ENCODE measurements at regions not wholly inside any gene's neighbourhood (a gene's known extent, or its start where the extent isn't known, plus 50 kb on each side); places are given as distances from the start of the nearest gene placed in this dataset.

DNA sequence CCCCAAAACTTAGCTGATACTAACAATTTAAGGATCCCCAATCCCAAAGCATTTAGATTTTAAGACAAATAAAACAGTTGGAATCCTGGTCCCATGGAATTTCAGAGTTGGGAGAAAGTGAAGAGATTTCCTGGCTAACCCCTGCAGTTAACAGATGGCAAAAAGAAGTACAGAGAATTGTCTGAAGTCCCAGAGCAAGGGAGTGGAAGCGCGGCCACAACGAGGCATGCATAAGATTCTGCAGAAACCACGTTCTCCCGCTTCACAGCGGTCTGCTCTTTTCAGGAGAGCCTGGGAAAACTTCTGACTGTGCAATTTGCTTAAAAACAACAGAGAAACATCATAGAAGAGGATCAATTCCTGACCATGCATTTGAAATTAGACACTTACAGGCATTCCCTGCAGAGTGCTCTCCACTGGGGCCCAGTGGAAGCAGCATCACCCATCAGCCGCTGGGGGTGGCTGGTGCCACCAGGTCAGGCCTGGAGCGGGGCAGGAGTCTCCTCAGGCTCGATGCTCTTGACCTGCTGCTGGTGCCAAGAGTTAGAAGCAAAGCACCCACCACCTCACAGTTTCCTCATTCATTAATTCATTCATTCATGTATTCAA, 226.7 kb upstream of the POU3F1 start:
- Mint-ChIP-seq H3K9me3 (peaks cover 18 to 21% of the 10 kb centered on the region in 2 experiments), H3K36me3 (ENCODE audit: insufficient read depth in 1 of 3, low read depth in 3 of 3) (peaks cover 7 to 19% (median 10%) of the 10 kb centered on the region in 3 experiments), H3K27me3 (ENCODE audit: low read depth) (peaks cover 1% of the 10 kb centered on the region; the same call in 1 of the 2 replicates), H3K27ac (no peak overlapping the region; a peak in 1 of 7 replicates), H3K4me1 (peaks cover 55 to 57% of the 10 kb centered on the region in 2 experiments), H3K4me3 (no peak overlapping the region)
- Histone ChIP-seq H4K20me1 (ENCODE audit: control insufficient read depth, insufficient read depth, insufficient read length) (no peaks in the 10 kb centered on the region), H2BK15ac (ENCODE audit: low read depth, low read length) (no peak overlapping the region), H2AK5ac (ENCODE audit: insufficient read length, low read length) (no peak overlapping the region), H2BK12ac (ENCODE audit: insufficient read length, low read depth, low read length) (no peak overlapping the region), H2BK20ac (ENCODE audit: low read depth, low read length, poor library complexity, severe bottlenecking) (no peak overlapping the region), H3K56ac (ENCODE audit: insufficient read length, low read depth, low read length) (no peak overlapping the region), H4K91ac (ENCODE audit: insufficient read length, low read depth, low read length) (no peak overlapping the region), H3K4me2 (ENCODE audit: insufficient read depth, insufficient read length, low read length) (no peak overlapping the region), H3K27ac (ENCODE audit: insufficient read length, low read depth, low read length) (no peak overlapping the region), H3K23ac (ENCODE audit: insufficient read length, low read depth, low read length) (no peak overlapping the region), H3K79me1 (ENCODE audit: insufficient read depth, low read depth, low read length, poor library complexity, severe bottlenecking) (no peaks in the 10 kb centered on the region), H2AFZ (ENCODE audit: low read length) (no peak overlapping the region), H3K23me2 (ENCODE audit: insufficient read length, low read depth, low read length, poor library complexity, severe bottlenecking) (no peaks in the 10 kb centered on the region), H2BK5ac (ENCODE audit: insufficient read length, low read length) (no peak overlapping the region), H3K18ac (ENCODE audit: insufficient read length, low read depth, low read length) (no peak overlapping the region), H3T11ph (ENCODE audit: low read length) (no peak overlapping the region), H3K27me3 (ENCODE audit: insufficient read depth, low read length) (no peaks in the 10 kb centered on the region), H3K9me3 (ENCODE audit: control insufficient read depth, low read depth, low read length) (no peaks in the 10 kb centered on the region), H4K5ac (ENCODE audit: insufficient read length, low read depth, low read length) (no peak overlapping the region), H3K4me1 (ENCODE audit: insufficient read depth, low read length) (peaks cover 16% of the 10 kb centered on the region), H3K9ac (ENCODE audit: extremely low read depth, insufficient read length, low read length) (no peak overlapping the region), H3K4ac (ENCODE audit: low read depth, low read length) (no peak overlapping the region), H4K8ac (replicated peaks; ENCODE audit: insufficient read length, low read depth, low read length) (no peak overlapping the region), H3K14ac (ENCODE audit: insufficient read depth, low read length) (no peak overlapping the region), H2BK120ac (ENCODE audit: low read depth, low read length, poor library complexity, severe bottlenecking) (no peak overlapping the region), H3K79me2 (ENCODE audit: insufficient read depth, low read length) (no peaks in the 10 kb centered on the region; the same call in 1 of the 2 replicates)
- DNase-seq = no peak
- TF ChIP-seq, protein P1, sequence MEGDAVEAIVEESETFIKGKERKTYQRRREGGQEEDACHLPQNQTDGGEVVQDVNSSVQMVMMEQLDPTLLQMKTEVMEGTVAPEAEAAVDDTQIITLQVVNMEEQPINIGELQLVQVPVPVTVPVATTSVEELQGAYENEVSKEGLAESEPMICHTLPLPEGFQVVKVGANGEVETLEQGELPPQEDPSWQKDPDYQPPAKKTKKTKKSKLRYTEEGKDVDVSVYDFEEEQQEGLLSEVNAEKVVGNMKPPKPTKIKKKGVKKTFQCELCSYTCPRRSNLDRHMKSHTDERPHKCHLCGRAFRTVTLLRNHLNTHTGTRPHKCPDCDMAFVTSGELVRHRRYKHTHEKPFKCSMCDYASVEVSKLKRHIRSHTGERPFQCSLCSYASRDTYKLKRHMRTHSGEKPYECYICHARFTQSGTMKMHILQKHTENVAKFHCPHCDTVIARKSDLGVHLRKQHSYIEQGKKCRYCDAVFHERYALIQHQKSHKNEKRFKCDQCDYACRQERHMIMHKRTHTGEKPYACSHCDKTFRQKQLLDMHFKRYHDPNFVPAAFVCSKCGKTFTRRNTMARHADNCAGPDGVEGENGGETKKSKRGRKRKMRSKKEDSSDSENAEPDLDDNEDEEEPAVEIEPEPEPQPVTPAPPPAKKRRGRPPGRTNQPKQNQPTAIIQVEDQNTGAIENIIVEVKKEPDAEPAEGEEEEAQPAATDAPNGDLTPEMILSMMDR (conservative IDR thresholded peaks at IDR 0.05) = no peak
- WGBS (ENCODE audit: extremely low coverage, insufficient read length, low lambda C conversion rate) = no CpG with 5 or more reads among the region's 9 CpGs

Data from H9 (cell line).